ENCODE measurements at regions not wholly inside any gene's neighbourhood (a gene's known extent, or its start where the extent isn't known, plus 50 kb on each side); places are given as distances from the start of the nearest gene placed in this dataset.

- DNase-seq, result no peak
These were observed 250.5 kb downstream of the TFCP2L1 start for GRCh38 chr2:121034551-121034950.

- no peak for DNase-seq
These were observed 248.7 kb downstream of the TFCP2L1 start for GRCh38 chr2:121036226-121036692.

GRCh38 chr2:121037480-121037879 is 247.5 kb downstream of the TFCP2L1 start:
- no peak for DNase-seq

- DNase-seq, result no peak
These were observed 247.0 kb downstream of the TFCP2L1 start for GRCh38 chr2:121038031-121038430.

GRCh38 chr2:121038431-121038830 is 246.6 kb downstream of the TFCP2L1 start:
- no peak for DNase-seq

GRCh38 chr2:121038891-121039616 is 245.9 kb downstream of the TFCP2L1 start:
- no peak for DNase-seq

- DNase-seq, result no peak
These were observed 245.3 kb downstream of the TFCP2L1 start for GRCh38 chr2:121039679-121040078.

GRCh38 chr2:121041516-121041915 is 243.5 kb downstream of the TFCP2L1 start:
- no peak for DNase-seq

- no peak for DNase-seq
These were observed 241.8 kb downstream of the TFCP2L1 start for GRCh38 chr2:121043061-121043826.

- DNase-seq, result no peak
These were observed 241.2 kb downstream of the TFCP2L1 start for GRCh38 chr2:121043827-121044222.

GRCh38 chr2:121044412-121044811 is 240.6 kb downstream of the TFCP2L1 start:
- no peak for DNase-seq

GRCh38 chr2:121045245-121045644 is 239.8 kb downstream of the TFCP2L1 start:
- no peak for DNase-seq

GRCh38 chr2:121046335-121046734 is 238.7 kb downstream of the TFCP2L1 start:
- no peak for DNase-seq

- no peak for DNase-seq
These were observed 237.6 kb downstream of the TFCP2L1 start for GRCh38 chr2:121047383-121047782.

- DNase-seq, result no peak
These were observed 235.9 kb downstream of the TFCP2L1 start for GRCh38 chr2:121049131-121049530.

- DNase-seq, result no peak
These were observed 234.9 kb downstream of the TFCP2L1 start for GRCh38 chr2:121049950-121050585.

- DNase-seq, result no peak
These were observed 233.7 kb downstream of the TFCP2L1 start for GRCh38 chr2:121051311-121051710.

GRCh38 chr2:121052023-121052422 is 233.0 kb downstream of the TFCP2L1 start:
- no peak for DNase-seq

- DNase-seq, result no peak
These were observed 232.5 kb downstream of the TFCP2L1 start for GRCh38 chr2:121052521-121052920.

- no peak for DNase-seq
These were observed 229.9 kb downstream of the TFCP2L1 start for GRCh38 chr2:121055088-121055487.

GRCh38 chr2:121055501-121055900 is 229.5 kb downstream of the TFCP2L1 start:
- DNase-seq, result no peak

GRCh38 chr2:121058852-121059558 is 226.0 kb downstream of the TFCP2L1 start:
- DNase-seq, result no peak

All from activated CD4-positive, CD25-positive, alpha-beta regulatory T cell treated with anti-CD3 and anti-CD28 coated beads, Interleukin-2, amount 50 U/mL, for 72 hours (primary cell).